ENCODE measurements at regions not wholly inside any gene's neighbourhood (a gene's known extent, or its start where the extent isn't known, plus 50 kb on each side); places are given as distances from the start of the nearest gene placed in this dataset.

DNA sequence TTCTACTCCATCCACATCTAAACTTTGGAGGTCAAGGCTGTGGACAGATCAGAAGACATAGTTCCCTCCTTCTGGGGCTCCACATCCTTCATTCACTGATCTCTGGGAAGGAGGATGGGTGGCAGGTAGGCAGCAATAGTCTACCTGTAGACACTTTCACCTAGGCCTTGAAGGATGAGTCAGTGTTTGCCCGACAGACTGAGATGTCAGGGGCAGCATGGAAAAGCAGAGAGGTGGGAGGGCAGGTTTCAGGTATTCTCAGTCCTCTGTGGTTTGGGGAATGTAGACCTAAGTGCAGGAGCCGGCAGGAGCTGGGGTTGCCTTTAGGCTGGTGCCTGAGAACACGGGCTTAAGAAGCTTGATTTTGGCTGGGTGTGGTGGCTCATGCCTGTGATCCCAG lies 171.9 kb upstream of the ZNF267 start:
- DNase-seq (ENCODE audit: low read depth in 2 of 2) = no peak

DNA sequence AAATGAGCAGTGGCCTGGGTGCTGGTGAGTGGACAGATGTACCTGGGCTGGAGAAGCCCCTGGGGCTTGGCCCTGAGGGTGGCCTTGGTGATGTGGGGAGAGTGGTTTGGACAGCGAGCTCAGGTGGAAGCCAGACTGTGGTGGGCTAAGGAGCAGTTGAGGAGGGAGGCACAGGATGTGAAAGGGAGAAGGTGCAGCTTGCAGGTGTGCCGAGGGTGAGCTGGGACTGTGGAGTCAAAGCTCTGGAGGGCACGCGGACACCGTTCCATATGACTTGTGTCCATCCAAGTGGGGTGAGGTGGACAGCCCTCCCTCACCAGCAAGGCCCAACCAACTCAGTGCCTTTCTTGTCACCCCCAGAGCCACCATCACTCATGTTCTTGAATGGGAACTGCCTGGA lies 170.8 kb upstream of the ZNF267 start:
- DNase-seq (ENCODE audit: low read depth in 2 of 2) = no peak

DNA sequence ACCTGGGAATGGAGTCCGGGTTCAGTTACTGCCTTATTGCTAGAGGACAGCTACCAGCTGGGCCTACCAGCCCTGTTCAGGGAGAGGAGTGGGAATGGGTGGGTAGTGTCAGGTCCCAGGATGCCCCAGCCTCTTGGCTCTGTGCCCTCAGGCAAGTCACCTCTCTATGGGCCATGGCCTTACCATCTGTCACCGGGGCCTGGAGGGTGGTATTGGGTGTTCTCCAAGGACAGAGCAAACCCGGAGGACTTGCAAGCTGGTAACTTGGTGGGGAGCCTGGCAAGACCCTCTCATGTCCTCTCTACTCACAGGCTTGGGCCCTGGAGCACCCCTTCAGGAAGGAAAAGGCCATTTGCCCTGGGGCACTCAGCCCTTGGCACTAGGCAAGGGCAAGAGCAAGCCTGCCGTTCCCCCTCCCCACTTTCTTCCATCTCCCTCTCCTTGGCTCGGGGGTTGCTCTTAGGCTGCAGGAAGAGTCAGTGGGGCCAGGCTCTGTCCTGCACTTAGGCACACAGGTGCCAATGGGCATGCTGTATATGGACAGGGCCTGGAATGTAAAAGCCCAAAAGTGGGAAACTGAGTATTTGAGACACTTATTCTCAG lies 170.0 kb upstream of the ZNF267 start:
- no peak for DNase-seq (ENCODE audit: low read depth in 2 of 2)

DNA sequence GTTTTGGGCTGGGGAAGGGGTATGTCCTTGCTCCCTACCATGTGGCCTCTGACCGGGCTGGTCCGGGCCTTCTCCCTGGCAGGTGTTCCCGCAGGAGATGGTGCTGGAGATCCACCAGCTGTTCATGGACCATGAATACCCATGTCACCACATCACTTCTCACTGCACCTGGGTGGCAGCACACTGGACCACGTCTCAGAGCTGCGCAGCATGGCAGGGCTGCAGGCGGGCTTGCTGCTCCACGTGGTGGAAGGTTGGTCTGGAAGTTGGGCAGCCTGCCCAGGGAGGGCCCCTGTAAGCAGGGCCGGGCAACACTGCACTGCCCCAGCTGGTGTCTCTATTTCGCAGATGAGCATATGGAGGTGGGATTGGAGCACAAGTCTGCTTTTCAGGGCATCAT lies 169.5 kb upstream of the ZNF267 start:
- no peak for DNase-seq (ENCODE audit: low read depth in 2 of 2)

DNA sequence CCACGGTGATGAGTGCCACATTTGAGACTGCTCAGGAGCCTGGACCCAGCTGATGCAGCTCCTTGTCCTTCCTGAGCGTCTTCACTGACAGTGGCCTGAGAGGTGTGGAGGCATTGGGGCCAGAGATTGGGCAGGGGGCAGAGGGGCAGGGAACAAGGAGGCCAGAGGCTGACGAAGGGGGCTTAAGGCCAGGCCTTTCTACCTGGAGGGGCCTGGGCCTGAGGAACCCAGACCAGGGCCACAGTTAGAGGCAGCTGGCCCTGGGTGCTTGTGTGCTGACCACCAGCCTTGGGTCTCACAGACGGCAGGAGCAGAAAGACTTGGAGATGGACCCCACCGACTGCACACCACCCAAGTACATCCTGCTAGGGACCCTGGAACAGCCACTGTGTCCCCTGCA lies 168.2 kb upstream of the ZNF267 start:
- DNase-seq (ENCODE audit: low read depth in 2 of 2) = no peak

DNA sequence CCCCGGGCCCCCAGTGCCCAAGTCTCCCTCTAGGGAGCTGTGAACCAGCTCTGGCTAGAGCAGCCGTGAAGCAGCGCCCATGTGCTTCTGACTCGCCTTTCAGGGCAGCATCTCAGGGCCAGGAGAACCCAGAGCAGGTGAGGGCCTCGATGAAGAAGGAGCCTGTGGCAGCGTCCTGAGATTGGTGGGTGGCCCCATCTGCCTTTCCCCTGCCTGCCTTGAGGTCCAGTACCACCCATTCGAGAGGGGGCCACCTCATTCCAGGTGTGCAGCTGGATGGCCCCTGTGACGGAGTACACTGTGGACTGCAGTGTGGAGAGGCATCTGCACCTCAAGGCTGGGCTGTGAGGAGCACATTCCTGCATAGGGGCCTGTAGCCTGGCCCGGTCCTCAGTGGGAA lies 167.3 kb upstream of the ZNF267 start:
- no peak for DNase-seq (ENCODE audit: low read depth in 2 of 2)

DNA sequence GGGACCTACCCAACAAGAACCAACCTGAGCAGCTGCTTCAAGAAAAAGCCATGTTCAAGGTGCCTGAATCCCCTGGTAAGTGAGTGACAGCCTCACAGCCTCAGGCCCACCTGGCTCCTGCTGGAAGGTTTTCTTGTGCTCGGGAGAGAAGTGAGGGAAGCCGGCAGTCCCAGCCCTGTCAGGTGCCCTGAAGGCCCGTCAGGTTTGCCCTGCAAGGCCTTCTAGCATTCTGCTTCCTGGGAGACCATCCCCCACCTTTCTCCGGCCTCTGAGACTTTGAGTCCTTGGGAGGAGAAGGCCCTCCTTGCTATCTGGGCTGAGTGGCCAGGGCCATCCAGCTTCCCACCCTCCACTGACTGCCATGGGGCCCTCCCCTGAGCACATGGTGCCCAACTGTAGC lies 166.7 kb upstream of the ZNF267 start:
- no peak for DNase-seq (ENCODE audit: low read depth in 2 of 2)

DNA sequence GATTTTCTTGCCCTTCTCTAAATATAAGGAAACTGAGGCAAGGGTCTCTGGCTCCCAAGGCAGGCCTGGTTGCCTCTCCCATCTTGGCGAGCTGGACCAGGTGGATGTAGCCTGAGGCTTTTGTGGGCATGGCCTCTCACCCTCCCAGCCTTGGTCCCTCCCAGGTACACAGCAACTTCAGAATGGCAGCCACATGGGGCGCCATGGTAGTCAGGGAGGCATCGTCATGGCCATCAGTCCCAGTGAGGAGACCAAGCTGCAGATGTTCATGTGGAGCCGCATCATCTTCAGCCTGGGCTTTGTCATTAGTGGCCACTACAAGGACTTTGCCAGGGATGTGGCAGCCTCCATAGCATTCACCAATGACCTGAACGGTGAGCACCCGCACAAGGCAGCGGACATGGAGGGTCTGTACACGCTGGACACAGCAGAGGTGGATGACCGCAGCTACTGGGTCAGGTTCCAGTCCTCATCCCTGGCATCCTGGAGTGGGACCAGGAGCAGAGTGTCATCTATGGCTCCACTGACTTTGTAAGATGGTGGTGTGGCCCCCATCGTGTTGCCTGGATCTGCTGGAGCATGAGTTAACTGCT lies 165.8 kb upstream of the ZNF267 start:
- DNase-seq (ENCODE audit: low read depth in 2 of 2) = no peak

DNA sequence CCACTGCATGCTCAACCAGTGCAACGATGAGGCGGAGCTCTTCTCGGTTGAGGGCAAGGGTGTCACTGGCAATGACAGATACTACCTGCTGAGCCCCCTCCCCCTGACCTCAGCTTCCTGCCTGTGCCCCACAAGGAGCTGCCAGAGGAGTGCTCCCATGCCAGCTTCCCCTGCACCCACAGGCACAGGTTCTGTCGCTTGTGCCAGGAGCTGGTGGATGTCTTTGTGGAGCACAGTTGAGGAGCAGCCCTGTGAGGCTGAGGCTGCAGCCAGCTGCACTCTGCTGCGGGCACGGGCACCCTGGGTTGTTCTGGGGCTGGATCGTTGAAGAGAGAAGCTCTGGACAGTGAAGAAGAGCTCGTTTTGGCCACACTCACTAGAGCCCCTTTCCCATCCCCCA lies 165.3 kb upstream of the ZNF267 start:
- no peak for DNase-seq (ENCODE audit: low read depth in 2 of 2)

DNA sequence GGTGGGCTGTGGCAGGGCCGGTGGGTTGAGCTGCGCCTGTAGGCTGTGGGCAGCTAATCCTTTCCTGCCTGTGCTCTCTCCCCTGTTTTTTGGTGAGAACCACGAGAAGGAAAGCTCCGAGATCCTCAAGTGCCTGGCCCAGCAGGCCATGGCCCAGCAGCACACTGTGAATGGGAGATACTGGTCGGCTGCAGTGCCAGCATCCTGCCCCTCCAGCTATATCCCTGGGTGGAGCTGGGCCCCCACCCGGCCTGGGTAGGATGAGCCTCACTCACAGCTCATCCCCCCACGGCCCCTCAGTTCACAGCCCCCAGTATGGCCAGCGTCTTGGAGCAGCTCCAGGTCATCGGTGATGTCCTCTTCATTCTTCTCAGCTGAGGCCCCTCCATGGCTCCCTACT lies 164.4 kb upstream of the ZNF267 start:
- no peak for DNase-seq (ENCODE audit: low read depth in 2 of 2)

DNA sequence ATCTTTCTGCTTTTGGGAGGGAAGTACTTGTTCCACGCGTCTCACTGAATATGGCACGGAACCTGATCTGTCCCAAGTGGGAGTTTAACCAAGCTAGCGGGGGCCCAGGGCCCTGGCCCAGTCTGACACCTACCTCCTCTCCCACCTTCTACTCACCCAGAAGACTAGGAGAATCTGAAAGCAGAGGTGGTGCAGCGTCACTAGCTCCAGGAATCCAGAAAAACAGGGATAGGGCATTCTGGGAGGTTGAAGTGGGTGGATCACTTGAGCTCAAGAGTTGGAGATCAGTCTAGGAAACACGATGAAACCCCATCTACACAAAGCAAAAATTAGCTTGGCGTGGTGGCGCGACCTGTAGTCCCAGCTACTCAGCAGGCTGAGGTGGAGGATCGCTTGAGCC lies 163.5 kb upstream of the ZNF267 start:
- no peak for DNase-seq (ENCODE audit: low read depth in 2 of 2)

DNA sequence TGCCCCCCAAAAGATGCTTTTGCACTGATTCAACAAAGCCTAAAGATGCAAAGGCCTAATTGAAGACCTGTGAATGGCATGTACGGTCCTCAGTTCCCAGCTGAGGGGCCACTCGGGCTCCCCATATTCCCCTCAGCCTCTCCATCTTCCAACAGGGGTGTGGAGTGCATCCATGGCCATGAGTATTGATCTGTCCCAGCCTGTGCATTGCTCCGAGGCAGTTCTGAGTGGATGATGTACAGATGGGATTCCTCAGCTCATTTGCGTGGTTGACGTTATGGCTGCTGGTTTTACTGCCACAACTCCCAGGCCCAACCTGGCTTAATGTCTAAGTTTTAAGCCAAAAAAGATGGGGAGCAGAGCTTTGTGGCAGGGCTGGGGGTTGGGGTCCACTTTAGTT lies 162.7 kb upstream of the ZNF267 start:
- DNase-seq (ENCODE audit: low read depth in 2 of 2) = no peak

DNA sequence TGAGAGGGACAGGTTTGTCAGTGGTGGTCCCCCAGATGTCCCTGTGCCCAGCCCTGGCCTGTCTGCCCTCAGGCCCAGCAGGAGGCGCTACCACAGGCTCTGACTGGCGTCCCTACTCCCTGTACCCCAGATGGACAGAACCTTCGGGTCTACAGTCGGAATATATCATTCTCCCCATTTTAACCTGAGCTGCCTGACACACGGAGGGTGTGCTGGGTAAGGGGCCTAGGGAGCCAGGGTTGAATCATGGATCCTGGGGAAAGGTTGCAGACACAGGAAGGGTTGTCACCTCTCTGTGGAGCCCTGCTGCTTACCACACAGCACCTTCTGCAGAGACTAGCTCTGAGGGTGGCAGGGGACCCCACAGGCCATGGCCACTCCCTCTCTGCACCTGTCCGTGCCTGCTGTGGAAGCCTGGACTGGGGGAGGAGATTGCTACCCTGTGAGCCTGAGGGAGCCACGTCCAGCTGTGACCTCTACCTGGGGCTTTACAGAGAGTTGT lies 162.2 kb upstream of the ZNF267 start:
- DNase-seq (ENCODE audit: low read depth in 2 of 2) = no peak

DNA sequence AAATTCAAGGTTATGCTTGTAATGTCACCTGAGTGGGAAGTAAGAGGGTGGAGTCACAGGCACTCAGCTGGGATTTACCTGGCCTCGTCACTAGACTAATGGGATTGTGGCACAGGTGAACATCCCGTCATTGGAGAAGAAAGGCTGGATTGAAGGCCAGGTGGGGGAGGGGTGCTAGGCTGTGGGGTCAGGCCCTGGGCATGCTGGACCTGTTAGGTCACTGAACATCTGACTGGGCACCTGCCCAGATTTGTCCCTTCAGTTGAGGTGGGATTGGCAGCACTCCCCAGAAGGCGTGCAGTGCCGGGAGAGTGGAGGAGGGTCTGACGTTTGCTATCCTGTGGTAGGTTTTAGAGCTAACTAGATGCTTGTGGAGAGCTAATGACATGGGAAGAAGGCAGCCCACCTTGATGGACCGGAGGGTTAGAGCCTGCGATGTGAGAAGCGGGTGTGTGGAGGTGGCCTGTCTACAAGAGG lies 161.5 kb upstream of the ZNF267 start:
- DNase-seq (ENCODE audit: low read depth in 2 of 2) = no peak

DNA sequence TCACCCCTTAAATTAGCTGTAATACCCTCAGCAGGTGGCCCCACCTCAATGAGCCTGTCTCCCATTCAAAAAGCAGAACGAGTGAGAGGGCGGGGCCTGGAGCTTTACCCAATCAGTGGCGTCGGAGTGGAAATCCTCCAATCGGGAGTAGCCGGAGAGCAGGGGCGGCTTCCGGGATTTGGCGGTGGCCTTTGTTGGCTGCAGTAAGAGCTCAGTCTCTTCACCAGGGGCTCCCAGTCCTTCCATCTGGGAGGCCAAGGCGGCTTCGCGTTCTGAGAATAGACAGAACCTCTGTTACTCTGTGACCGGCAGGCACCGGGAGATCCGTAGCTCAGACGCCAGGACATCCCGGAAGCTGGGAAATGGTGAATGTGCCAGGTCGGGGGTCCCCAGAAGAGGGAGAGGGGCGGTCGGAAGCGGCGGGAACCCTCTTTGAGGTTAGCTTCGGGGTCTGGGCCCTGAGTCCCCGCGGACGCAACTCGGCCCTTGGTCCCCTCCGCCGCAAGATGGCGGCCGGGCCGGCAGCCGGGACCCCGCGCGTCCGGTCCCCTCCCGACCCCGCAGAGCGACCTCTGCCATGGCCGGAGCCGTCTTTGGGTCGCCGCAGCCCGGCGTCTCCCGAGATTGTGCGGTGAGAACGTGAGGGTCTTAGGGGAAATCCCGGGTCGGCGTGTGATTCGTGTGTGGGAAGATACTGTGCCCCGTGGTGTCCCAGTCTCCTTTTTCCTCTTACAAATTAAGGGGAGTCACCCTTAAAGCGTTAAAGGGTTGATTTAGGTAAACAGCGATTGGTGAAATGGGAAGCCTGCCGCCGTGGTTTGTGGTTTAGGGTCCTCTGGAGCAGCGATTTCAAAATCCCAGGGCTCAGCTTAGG lies 160.3 kb upstream of the ZNF267 start:
- DNase-seq (ENCODE audit: low read depth in 2 of 2) = peak; percentile 86 to 87

DNA sequence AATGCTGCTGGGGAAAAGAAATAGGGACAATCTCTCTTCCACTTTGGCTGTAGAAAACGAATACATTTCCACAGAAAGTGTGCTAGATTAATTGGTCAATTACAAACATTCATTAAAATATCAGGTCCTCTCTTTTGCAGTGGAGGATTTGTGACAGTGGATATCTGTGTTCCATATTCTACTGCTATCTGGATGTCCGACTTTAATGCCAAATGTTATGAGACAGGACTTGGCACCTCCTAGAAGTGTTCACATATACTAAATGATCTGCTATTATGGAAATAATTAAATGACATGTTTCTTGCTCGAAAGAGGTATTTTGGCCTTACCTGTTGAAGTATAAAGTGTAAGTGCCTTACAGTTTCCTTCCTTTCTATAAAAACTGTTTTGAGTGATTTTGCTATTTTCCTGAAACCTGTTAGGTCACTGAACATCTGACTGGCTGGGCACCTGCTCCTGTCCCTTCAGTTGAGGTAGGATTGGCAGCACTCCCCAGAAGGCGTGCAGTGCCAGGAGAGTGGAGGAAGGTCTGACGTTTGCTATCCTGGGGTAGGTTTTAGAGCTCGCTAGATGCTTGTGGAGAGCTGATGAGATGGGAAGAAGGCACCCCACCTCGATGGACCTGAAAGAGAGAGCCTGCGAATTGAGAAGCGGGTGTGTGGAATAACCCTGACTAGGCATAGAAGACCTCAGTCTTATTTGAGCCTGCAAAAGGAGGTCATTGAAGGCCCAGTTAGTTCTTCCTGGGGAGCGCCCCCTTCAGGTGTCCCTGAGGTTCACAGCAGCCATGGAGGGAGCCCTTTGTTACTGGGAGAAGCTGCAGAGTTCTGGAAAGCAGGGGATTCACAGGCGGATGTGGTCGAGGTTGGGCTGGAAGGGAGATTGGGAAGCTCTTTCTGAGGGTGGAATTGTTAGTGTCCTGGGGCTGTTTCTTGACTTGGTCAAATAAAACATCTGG lies 159.4 kb upstream of the ZNF267 start:
- no peak for DNase-seq (ENCODE audit: low read depth in 2 of 2)

DNA sequence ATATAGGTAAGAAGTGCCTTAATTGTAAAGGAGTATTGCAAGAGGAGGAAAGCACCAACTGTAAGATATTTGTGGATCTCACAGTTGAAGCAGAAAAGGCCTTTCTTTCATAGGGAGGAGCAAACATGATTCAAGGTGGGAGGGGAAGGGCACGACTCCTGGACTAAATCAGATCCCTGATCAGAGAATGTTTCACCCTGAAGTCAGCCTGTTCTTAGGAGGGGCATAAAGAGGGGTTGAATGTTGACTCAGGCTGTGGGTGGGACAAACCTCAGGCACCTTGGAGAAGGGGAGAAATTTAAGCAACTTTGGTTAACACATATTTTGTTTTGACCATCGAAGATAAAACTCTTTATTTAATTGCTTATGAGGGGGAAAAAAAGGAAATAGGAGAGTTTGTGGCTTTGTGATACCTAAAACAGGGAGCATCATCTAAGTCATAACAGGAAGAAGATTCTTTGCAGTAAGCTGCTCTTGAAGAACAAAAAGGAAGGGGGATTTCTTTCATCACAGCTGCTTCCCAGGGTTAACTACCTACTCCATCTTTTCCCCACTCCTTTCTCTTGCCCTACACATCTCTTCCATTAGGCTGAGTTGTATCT lies 158.6 kb upstream of the ZNF267 start:
- DNase-seq (ENCODE audit: low read depth in 2 of 2) = no peak

DNA sequence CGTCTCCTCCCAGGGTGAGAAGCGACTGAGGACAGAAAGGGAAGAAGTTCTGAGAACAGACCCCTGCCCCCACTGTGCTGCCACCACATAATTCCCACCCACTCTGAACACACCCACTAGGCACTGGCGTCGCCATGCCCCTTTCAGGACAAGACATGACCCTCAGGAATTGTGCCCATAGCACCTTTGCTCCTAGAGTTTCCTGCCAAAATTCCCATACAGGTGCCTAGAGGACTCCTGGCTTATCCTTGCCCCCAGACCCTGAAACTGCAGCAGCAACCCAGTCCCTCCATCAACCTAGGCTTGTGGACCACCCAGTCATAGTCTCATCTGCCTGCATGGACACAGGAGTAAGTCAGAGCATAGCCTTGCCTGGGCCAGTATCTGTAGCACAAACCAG lies 157.7 kb upstream of the ZNF267 start:
- DNase-seq (ENCODE audit: low read depth in 2 of 2) = no peak

DNA sequence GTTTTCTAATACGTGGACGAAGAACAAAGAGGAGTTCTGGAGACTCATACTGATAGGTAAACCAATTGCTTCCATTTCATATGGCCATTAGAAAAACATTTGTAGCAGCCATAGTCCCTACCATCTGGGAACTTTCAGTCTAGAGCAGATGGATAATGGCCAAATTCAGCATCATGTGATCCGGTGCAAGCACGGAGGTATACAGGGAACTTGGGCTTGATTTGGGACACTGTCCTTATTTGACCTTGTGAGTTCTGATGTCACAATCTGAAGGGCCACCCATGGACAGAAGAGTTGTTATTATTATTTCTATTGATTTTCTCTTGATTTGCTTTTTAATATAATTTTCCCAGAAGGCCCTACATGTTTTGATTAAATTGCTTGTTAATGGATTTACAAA lies 154.6 kb upstream of the ZNF267 start:
- no peak for DNase-seq (ENCODE audit: low read depth in 2 of 2)

DNA sequence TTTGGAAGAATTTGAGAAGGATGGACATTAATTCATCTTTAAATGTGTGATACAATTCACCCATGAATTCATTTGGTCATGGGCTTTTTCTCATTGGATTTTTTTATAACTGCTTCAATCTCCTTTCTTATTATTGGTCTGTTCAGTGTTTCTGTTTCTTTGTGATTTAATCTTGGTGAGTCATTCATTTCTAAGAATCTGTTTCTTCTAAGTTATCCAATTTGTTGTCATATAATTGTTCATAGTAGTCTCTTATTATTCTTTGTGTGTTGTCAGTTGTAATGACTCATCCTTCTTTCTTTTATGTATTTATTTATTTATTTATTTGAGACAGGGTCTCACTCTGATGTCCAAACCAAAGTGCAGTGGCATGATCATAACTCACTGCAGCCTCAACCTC lies 146.1 kb upstream of the ZNF267 start:
- no peak for DNase-seq (ENCODE audit: low read depth in 2 of 2)

DNA sequence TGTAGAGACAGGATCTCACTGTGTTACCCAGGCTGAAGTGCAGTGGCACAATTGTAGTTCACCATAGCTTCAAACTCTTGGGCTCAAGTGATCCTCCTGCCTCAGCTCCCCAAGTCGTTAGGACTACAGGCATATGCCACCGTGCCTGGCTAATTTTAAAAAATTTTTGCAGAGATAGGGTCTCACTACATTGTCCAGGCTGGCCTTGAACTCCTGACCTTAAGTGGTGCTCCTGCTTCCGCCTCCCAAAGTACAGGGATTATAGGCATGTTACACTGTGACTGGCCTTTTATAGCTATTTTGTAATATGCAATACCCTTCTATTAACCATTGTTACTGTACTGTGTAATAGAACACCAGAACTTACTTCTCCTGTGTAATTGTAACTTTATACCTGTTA lies 139.3 kb upstream of the ZNF267 start:
- no peak for DNase-seq (ENCODE audit: low read depth in 2 of 2)

Measured in stimulated activated CD8-positive, alpha-beta memory T cell treated with anti-CD3 and anti-CD28 coated beads, Interleukin-7, amount 100 ng/mL, for 1 hour (primary cell).